ENCODE measurements at regions not wholly inside any gene's neighbourhood (a gene's known extent, or its start where the extent isn't known, plus 50 kb on each side); places are given as distances from the start of the nearest gene placed in this dataset.

DNA sequence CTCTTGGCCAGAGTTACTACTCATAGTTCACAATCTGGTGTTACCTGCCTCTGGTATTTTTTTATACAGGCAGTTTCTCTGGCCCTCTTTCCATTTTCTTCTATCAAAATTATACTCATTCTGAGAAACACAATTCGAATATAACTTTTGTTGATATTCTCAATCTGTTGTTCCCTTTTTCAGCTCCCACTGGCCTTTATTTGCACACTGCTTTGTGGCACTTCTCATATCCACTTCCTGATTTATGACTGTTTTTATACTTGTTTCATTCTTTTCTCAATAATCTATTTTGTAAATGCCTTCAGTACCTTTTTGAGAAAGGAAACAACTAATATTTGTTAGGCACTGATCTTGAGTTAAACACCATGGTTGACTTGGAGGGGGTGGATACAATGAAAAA is 93.8 kb upstream of the HDAC9 start:
- TF ChIP-seq EZH2 (IDR thresholded peaks at IDR 0.05; ENCODE audit: low read depth, unreplicated experiment) (no peak), ZNF114 (CRISPR knock-in tag; IDR thresholded peaks at IDR 0.05) (no peak), POLR2AphosphoS5 (IDR thresholded peaks at IDR 0.05; ENCODE audit: low read depth) (no peak), REST (IDR thresholded peaks at IDR 0.05; ENCODE audit: unreplicated experiment) (no peak), EZH2phosphoT487 (IDR thresholded peaks at IDR 0.05; ENCODE audit: unreplicated experiment) (no peak), STAT1 (IDR thresholded peaks at IDR 0.05; ENCODE audit: unreplicated experiment) (no peak)
- TF ChIP-seq, protein P1, sequence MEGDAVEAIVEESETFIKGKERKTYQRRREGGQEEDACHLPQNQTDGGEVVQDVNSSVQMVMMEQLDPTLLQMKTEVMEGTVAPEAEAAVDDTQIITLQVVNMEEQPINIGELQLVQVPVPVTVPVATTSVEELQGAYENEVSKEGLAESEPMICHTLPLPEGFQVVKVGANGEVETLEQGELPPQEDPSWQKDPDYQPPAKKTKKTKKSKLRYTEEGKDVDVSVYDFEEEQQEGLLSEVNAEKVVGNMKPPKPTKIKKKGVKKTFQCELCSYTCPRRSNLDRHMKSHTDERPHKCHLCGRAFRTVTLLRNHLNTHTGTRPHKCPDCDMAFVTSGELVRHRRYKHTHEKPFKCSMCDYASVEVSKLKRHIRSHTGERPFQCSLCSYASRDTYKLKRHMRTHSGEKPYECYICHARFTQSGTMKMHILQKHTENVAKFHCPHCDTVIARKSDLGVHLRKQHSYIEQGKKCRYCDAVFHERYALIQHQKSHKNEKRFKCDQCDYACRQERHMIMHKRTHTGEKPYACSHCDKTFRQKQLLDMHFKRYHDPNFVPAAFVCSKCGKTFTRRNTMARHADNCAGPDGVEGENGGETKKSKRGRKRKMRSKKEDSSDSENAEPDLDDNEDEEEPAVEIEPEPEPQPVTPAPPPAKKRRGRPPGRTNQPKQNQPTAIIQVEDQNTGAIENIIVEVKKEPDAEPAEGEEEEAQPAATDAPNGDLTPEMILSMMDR (conservative IDR thresholded peaks at IDR 0.05; ENCODE audit: low read depth in 2 of 2): no peak
- TF ChIP-seq, protein P2, sequence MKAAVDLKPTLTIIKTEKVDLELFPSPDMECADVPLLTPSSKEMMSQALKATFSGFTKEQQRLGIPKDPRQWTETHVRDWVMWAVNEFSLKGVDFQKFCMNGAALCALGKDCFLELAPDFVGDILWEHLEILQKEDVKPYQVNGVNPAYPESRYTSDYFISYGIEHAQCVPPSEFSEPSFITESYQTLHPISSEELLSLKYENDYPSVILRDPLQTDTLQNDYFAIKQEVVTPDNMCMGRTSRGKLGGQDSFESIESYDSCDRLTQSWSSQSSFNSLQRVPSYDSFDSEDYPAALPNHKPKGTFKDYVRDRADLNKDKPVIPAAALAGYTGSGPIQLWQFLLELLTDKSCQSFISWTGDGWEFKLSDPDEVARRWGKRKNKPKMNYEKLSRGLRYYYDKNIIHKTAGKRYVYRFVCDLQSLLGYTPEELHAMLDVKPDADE (IDR thresholded peaks at IDR 0.05): no peak

All from GM23338 (cell line).